HG03460 (cell line): ENCODE measurements at regions not wholly inside any gene's neighbourhood (a gene's known extent, or its start where the extent isn't known, plus 50 kb on each side); places are given as distances from the start of the nearest gene placed in this dataset.

ENCODE experiments used
- ATAC-seq: cut with Tn5 transposase; IDR thresholded peaks from one replicate; pipeline ENCODE4 v1.9.1; 2021; ENCODE audit not compliant: unreplicated experiment

DNA sequence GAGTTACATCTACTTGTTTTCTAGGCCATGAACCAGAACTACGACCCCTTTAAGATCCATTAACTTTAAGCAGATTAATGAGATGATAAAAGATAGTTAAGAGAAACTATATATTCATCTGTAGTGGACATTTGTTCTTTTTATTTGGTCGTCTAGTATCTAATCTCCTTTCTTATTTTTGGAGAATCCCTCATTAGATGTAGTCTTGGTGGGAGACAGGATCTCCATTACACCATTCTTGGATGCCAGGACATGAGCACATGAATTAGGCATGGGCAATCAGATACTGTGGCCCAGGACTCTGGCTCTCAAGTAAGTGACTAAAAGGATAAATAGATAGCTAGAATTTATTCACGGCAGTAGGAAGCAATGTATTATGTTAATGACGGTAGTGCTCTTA is 245.0 kb downstream of the ATP23 start:
- ATAC-seq: no peak

DNA sequence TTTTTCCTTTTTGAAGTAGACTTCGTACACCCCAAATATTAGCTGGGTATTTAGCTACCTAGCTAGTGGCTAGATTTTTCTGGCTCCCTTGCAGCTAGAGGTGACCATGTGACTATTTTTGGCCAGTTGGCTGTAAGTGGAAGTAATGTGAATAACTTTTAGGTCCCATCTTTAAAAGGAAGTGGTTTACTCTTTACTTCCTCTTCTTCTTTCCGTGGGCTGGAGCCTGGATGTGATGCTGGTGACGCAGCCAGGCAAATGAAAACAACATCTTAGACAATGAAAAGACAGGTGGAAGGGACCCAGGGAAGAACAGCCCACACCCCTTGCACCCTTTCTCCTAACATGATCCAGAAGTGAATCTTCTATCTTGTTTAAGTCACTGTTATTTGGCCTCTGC is 245.5 kb downstream of the ATP23 start:
- ATAC-seq: no peak

DNA sequence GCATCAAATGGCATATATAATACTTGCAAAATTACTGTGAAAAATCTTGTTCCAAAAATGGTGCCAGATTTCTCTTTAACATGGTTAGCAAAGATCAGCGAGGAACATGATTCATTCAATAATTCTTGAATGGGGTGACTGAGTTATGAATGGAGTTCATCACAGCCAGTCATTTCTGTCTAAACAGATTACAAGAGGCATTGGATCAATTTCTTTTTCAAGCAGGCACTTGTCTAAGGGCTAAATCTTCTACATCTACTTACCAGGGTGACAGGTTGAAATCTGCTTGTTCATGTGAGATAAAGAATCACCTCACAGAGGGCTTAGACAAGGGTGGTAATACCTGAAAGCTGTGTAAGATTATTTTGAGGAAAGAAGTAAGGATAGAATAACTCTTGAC is 247.7 kb downstream of the ATP23 start:
- no peak for ATAC-seq

DNA sequence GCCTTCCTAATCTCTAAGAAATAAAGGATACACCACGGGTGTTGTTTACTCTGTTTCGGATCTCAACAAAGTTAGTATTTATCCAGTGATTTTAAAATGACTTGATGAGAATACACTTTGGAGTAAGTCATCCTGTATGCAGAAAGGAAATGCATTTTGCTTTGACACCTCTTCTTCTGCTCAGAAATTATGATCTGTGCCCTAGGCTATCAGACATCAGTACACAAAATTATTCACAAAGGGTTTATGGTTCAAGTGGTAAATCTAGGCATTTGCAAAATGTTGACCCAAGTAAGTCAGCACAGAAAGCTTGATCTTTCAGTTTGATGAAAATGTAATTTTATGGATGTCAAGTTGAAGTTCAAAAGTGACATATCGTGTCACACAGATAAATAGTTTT is 248.5 kb downstream of the ATP23 start:
- no peak for ATAC-seq

DNA sequence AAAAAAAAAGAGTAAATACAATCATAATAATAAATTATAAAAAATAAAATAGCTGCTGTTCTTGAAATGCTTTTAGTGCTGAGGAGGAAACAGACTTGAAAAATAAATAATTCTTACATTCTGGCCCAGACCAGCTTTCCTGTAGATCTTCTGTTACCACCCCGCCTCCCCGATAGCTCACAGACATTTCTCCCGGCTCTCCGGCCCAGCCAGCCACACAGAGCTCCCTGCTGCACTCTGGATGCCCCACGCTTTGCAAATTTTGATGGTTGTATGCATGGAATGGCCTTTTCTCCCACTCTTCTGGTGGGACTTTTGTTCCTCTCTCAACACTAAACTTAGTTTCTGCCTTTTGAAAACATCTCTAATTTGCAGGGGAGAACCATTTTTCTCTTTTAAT is 249.3 kb downstream of the ATP23 start:
- ATAC-seq: no peak

DNA sequence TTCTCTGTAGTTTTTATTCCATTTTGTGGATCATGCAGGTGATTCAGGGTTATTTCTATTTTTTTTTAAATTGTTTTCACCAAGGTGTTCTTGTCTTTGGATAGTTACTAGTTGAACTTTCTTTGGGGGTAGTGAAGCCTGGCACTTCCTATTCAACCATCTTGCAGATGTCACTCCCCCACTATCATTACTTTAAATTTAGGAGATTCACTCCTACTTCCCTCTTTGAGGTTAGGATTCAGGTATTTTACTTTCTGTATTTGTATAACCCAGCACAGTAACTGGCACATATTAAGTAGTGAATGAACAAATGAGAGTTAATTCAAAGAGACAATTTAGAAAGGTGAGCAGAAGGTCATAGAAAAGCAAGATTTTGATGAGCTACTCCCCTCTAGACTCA is 255.6 kb downstream of the ATP23 start:
- no peak for ATAC-seq

DNA sequence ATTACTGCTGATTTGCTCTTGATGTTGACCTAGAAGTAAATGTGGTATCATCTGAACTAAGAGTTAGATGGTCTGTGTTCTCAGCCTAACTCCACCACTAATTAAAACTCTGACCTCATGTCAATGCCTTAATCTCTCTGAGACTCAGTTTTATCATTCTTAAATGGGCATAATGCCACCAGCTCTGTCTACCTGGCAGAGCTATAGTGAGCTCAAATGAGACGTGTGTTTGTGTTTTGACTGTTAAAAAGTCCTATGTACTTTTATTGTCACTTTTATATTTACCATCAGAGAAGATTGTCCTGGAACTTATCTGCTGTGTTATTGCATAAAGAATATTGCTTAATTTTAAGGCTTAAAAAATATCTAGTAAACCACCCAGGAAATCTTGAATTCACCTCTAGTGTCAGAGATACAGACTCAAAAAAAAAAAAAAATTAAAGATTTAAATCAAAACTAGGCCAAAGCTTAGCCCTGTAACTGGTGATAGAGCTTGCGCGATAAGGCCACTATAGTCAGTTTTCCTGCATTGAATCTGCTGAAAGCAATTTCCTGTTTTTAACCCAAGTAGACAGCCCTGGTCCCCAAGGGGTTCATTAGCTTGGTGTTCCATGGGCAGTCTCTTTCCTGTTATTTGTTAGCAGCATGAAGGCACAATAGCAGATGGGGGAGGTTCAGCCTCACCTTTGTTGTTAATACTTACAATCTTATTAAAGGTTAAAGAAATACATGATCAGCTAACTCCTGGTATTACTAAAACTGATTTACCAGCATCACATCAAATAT is 261.8 kb downstream of the ATP23 start:
- no peak for ATAC-seq

DNA sequence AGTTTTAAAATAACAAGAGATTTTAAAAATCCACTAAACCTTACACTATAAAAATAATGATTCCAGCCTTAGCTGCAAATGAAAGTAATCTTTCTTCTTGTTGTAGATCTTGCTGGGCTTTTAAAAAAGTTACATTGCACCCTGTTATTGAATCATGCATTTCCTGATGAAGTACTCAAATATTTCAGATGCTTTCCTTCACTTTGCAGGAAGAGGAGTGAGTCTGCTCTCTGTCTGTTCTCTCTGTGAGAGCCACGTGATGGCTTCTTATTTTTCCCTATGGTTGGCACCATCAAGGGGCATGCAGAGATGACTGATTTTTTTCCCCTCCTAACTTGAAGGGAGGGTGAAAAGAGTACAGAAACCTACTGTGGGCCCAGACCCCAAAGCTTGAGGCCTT is 262.7 kb downstream of the ATP23 start:
- ATAC-seq: no peak

DNA sequence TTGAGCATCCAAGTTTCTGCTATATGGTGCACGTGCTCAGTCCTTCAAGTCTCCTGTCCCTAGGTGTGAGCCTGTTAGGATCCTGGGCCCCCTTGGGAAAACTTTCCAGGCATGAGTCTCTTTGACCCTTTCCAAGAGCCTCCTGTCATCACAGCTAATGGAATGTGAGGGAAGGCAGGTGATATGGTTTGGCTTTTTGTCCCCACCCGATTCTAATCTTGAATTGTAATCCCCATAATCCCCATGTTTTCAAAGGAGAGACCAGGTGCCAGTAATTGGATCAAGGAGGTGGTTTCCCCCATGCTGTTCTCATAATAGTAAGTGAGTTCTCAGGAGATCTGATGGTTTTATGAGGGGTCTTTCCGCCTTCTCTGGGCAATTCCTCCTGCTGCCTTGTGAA is 265.5 kb downstream of the ATP23 start:
- ATAC-seq: no peak

DNA sequence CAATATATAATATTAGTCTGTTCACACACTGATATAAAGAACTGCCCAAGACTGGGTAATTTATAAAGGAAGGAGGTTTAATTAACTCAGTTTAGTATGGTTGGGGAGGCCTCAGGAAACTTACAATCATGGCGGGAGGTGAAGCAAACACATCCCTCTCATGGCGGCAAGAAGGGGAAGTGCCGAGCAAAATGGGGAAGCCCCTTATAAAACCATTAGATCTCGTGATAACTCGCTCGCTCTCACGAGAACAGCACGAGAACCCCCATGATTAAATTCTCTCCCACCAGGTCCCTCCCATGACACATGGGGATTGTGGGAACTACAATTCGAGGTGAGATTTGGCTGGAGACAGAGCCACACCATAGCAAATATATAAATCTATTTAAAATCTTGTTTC is 269.8 kb downstream of the ATP23 start:
- no peak for ATAC-seq

DNA sequence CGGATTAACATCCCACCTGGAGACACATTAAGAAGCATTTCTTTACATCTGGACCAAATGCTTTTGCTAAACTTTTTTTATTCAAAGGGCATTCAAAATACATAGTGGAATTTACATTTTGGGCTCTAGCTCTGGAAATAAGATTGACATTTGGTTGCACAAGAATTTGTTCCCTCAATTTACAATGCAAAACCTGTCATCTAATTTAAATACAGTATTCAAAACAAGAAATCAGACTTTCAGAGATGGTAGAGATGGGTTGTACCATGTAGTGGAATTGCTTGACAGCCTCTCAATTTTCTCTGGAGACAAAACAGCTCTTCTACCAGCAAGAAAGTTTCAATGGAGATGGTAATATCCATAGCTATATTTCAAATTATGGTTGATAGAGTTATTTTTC is 275.8 kb downstream of the ATP23 start:
- ATAC-seq: no peak

DNA sequence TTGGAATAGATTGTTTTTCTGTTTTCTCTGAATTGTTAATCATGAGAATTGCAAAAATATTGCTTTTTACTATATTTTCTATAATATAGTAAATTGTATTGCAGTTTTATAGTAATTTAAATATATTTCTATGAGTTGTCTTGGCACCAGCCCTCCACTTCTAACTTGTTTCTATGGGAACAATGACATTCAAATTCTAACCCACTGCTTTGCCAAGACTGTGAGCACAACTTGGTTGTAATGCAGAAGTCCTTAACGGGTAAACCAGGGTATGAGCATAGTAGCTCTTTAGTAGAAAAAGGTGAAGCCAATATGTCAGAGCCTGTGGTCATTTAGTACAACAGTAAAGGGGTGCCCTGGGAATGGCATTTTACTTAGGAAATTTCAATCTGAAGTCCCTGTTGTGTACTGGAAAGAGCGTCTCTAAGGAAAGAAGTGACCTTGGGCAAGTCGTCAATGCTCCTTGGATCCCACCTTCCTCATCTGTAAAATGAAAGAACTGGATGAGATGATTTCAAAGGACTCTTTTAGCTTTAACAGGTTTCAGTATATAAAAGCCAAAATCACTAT is 283.3 kb downstream of the ATP23 start:
- no peak for ATAC-seq

DNA sequence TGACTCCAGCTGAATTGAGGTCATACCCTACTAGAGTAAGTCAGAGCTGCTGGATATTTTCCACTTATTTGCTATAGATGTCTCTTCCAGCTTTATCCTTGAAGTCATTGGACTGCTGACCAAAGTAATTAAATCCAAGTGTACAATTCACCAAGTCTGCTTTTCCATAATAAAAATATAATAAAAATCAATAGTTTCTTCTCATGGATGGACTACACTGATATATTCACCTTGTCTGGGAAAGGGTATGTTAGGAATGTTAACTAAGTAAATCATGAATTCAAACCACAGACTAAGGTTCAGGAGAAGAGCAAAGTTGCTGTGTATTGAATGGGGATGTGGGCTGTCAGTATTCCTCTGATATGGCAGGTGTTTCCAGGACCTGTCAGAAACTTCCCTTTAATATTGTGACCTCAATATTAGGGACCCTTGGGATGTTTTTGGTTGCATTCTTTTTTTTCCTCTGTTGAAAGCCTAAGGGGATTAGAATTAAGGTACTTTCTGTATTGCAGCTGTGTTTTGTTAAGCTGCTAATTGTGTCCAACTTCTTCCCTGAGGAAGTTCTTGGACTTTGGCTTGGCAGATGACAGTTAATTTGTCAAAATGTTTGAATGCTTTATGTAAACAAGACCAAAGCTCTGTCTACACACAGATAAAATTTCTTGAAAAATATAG is 284.0 kb downstream of the ATP23 start:
- ATAC-seq: no peak

DNA sequence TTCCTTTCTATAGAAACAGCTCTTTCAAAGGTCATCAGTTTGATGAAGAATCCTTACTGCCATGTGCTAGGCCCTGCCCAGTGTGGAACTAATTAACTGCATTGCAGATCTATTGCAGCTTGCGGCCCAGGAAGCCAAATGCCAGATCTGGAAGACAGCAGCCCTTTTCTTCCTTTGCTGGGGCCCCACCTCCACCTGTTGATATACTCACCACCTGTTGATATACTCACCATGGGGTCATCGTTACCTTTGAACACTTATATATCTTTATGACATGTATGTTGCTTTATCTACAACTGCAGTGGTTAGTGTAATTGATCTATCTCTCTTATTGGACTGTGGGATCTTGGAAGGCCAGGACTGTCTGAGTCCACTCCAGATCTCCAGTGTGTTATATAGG is 292.5 kb downstream of the ATP23 start:
- ATAC-seq: no peak

DNA sequence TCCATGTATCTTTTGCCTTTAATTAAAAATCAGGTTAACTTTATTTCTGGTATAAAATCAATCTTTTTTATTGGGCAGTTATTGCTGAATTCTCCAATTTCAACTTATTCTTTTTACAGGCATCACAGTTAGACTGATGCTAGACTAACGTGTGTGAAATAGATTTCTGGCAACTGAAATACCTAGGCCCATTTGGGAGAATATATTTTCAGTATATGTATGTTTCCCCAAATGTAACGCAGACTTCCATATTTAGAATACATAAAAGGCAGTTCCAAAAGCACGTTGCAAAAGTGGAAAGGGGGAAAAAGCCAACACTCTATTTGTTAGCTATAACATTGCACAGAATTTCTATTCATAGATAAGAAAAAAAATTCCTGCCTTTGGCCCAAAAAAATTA is 297.0 kb downstream of the ATP23 start:
- ATAC-seq: no peak

DNA sequence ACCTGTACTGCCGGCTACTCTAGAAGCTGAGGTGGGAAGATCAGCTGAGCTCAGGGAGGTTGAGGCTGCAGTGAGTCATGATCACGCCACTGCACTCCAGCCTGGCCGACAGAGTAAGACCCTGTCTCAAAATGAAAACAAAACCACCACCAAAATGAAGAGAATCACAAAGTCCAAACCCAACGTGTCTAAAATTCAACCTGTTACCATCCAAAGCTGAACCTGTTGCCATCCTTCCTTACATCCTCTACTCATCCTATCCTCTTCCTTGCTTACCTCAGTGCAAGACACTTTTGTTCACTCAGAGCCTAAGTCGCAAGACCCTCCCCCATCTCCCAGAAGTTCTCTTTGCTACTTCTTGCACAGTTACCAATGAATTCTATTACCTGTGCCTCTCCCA is 299.7 kb downstream of the ATP23 start:
- ATAC-seq: no peak

DNA sequence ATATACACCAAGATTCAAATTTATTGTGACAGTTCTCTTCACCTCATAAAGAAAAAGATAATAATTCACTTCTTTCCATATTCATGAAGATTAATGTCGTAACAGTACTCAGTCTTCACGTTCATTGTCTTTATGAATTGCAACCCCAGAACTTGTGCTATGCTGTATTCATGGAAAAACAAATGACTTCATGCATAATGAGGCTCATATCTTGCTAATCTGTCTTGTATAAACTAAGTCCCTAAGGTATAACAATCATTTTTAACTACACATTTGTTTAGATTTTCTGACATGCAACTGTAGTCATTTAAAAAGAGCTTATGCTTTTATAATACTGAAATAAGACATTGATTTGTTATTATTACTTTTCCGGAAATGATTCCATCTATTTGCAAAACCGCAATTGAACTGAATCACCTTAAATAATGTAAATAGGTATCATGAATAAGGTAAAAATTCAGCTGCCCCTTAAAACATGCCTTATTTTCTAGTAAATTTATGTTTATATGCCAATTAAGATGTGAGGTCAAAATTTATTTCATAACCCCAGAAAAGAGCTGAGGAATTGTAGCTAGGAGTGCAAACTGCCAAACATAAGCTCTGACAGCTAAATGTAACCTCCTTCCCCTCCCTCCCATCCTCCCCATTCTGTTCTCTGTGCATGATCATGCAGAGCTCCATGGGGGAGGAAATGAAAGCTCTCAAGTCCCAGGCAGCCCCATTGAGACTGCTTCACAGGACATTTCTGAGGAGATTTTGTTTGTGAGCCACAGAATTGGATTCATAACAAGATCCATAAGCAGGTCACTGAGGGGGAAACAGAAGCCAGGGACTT is 301.6 kb downstream of the ATP23 start:
- no peak for ATAC-seq

DNA sequence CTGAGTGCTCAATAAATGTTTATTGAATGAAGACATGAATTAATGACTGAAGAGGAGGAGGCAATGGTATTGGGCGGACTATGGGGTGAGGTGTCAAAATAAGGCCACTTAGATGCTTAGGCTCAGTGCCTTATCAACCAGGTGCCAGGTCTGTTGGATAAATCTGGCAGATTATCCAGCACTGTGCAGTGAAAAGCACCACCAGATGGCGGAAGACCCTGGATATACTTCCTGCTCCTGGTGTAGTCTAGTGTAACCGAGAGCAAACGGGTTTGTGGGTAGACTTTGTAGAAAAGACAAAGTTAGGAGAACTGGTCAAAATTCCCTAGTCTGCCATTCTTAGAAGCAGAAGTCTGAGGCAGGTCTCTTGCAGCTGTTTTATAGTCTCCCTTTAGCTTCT is 306.3 kb downstream of the ATP23 start:
- no peak for ATAC-seq

DNA sequence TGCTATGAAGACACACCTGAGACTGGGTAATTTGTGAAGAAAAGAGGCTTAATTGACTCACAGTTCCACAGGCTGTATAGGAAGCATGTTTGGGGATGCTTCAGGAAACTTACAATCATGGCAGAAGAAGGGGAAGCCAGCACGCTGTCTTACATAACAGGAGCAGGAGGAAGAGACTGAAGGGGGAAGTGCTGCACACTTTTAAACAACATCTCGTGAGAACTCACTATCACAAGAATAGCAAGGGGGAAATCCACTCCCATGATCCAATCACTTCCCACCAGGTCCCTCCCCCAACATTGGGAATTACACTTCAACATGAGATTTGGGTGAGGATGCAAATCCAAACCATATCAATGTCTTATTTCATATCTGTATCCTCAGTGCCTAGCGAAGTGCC is 307.2 kb downstream of the ATP23 start:
- ATAC-seq: no peak

DNA sequence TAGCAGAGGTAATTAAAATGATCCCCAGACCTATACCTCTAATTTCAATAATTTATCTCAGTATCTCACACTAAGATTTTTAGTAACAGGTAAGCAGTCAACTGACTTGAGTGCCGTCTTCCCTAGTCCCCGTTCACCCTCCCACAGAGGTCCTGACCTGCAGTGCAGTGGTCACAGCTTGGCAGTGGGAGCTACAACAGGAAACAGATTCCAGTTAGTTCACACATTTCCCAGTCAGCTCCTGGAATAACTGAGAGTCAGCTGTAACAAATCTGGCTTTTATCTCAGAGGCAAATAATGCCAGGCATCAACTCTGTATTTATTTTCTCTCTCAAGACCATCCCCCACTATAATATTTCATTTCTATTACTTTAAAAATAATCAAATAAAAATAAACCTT is 308.2 kb downstream of the ATP23 start:
- ATAC-seq: no peak

DNA sequence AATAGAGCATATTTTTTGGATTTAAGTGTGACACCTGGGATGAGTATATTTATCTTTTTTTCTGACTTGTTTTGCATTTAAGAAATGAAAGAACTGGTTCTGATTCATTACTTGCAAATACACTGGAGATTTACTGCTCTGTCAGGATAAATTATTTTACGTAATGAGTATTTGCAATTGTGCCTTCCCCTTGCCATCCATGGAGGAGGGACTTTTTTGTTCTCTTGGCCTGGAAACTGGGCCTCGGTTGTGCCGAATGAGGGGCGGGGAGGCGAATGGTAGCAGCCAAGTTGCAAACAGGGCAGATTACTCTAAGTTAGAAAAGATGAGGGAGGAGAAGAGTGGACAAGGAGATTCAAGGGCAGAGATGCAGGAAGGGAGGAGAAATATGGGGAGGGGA is 308.7 kb downstream of the ATP23 start:
- ATAC-seq: no peak

DNA sequence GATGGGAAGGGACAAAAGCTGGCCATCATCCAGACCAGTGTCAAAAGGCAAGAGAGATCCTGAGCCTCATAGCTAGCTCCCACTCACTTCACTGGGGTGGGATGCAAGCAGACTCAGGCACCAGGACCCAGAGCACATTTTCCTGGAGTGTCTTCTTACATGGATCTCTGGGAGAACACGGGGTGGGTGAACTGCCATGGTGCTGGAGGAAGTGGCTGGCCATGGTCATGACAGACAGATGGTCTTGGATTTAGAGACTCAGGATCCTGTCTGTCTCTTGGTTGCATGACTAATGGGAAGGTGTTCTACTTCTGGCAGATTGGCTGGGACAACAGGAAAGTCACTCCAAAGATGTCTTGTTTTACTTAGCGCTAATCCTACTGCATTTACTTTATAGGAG is 311.5 kb downstream of the ATP23 start:
- ATAC-seq: no peak
